Breast epithelium (tissue), 3 donors: ENCODE measurements at regions not wholly inside any gene's neighbourhood (a gene's known extent, or its start where the extent isn't known, plus 50 kb on each side); places are given as distances from the start of the nearest gene placed in this dataset.

Source experiments
- POLR2AphosphoS5 ChIP-seq, 3 donors: sonication (generic); formaldehyde crosslinking; IDR thresholded peaks; one replicate each; pipeline ENCODE4 v1.6.1; 2017; ENCODE audit warnings: antibody characterized with exemption in 3 of 3
- TF ChIP-seq, protein P1 (sequence below), 3 donors: fragments of 450-650 bp; IDR thresholded peaks; one replicate each; pipeline ENCODE4 v1.5.1; 2016 to 2017; ENCODE audit warnings: antibody characterized with exemption in 3 of 3, mild to moderate bottlenecking in 3 of 3, moderate library complexity in 3 of 3

DNA sequence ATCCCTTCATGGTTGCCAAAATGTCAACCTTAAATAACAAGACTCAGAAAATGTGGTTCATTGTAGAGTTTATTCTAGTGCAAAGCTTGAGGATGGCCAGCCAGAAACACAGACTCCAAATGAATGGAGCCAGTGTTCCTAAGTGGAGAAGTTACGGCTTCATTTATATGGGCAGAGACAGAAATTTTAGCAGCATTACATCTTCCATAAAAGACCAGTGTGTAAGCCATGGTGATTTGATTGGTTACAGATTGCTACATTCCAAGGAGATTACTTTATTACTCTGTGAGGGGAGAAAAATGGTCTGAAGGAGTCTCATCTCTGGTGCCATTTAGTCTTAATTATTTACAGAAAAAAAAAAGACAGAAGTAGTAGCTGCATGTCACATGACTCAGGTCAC lies 97.8 kb downstream of the OTOR start:
- TF ChIP-seq, protein P1, sequence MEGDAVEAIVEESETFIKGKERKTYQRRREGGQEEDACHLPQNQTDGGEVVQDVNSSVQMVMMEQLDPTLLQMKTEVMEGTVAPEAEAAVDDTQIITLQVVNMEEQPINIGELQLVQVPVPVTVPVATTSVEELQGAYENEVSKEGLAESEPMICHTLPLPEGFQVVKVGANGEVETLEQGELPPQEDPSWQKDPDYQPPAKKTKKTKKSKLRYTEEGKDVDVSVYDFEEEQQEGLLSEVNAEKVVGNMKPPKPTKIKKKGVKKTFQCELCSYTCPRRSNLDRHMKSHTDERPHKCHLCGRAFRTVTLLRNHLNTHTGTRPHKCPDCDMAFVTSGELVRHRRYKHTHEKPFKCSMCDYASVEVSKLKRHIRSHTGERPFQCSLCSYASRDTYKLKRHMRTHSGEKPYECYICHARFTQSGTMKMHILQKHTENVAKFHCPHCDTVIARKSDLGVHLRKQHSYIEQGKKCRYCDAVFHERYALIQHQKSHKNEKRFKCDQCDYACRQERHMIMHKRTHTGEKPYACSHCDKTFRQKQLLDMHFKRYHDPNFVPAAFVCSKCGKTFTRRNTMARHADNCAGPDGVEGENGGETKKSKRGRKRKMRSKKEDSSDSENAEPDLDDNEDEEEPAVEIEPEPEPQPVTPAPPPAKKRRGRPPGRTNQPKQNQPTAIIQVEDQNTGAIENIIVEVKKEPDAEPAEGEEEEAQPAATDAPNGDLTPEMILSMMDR (IDR thresholded peaks at IDR 0.05) = no peak
- no peak for TF ChIP-seq POLR2AphosphoS5 (IDR thresholded peaks at IDR 0.05)
